ENCODE measurements at regions not wholly inside any gene's neighbourhood (a gene's known extent, or its start where the extent isn't known, plus 50 kb on each side); places are given as distances from the start of the nearest gene placed in this dataset.
A peak's percentile ranks its signal among the peaks of the same experiment; 100 is the strongest.
"Not testable (repeated sequence)": the region's sequence is repeated elsewhere in the genome, so short reads cannot be mapped to it uniquely, and the experiment has no call there.

DNA sequence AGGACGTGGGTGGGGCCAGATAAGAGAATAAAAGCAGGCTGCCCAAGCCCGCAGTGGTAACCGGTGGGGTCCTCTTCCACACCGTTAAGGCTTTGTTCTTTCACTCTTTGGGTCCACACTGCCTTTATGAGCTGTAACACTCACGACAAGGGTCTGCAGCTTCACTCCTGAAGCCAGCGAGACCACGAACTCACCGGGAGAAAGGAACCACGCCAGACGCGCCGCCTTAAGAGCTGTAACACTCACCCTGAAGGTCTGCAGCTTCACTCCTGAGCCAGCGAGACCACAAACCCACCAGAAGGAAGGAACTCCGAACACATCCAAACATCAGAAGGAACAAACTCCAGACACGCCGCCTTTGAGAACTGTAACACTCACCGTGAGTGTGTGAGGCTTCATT lies 203.9 kb upstream of the HNRNPA3 start:
- intact Hi-C loops (cut with DNase I, micrococcal nuclease); ATAC-seq; DNase-seq: not testable (repeated sequence)

DNA sequence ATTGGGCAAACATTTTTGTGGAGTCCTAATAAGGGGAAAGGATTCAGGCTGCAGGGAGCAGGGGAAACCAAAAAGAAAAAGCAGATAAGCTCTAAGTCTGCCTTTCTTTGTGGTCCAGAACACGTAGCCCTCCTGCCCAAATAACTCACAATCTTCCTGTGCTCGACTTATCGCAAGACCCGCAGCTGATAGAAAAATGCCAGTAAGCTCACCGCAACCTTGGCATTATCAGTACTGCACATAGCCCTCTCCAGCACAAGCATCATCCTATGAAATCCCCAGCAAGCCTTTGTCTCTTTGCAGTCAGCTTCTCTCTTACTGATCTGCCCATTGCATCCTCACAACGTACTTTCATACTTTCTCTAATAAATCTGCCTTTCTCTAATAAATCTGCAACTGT lies 202.4 kb upstream of the HNRNPA3 start:
- intact Hi-C loops (cut with DNase I, micrococcal nuclease): no loop called here
- DNase-seq (no peak), ATAC-seq (no peak)

DNA sequence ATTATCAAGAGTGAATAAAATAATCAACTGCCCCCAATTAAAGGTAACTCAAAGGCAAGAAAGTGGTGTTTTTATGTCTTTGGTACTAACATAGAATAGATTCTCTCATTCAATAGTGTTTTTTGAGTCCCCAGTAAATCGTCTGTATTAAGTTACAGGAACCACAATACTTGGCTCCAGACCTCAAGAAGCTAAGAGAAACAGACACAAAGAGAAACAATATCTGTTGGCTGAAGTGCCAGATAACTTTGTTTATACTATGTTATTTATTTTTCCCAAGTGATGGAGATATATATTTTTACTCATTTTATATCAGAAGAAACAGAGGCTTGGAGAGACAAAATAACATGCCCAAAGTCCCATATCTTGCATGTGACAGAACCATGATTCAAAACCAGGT lies 201.7 kb upstream of the HNRNPA3 start:
- DNase-seq (no peak), ATAC-seq (no peak)
- intact Hi-C loops (cut with DNase I, micrococcal nuclease): no loop called here

DNA sequence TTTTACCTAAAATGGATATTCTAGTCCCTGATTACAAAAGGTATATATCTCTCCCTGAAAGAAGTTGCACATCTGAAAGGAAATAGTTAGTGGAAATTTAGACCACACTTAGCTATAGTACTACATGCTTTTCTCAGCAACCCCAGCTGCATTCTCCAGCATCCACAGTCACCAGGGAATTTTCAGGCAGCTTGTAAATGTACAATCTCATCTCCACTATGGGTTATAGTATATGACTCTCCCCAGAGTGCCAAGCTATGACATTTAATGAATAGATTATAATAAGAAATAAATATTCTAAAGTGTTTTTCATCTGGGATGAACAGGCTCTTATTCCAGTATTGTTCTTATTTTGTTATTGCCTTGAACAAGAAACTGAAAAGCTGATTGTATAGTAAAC lies 197.6 kb upstream of the HNRNPA3 start:
- intact Hi-C loops (cut with DNase I, micrococcal nuclease): no loop called here
- DNase-seq (no peak), ATAC-seq (no peak)

DNA sequence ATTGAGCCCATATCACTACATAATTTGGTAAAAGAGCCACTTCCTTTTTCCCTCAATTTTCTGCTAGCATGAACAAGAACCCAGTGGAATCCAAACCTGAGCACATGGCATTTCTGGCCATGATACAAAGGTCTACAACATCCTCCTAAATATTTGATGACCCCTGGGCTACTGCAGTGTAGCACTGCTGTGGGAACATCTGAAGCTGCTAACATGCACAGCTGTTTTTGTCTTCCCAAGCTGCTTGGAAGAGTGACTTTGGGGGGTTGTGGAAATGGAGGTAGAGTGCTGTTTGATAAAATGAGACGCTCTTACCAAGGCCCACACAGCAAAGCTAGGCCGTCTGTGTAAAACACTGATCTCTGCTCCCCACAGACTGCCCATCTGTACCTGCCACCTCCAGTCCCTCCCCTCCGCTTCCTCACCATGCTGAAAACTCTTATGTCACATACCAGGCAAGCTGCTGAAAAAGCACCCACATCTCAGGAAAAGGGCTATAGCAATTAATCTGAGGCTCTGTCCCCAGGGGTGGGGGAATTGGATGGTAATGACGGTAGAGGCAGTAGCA lies 197.2 kb upstream of the HNRNPA3 start:
- ATAC-seq (no peak), DNase-seq (no peak)

DNA sequence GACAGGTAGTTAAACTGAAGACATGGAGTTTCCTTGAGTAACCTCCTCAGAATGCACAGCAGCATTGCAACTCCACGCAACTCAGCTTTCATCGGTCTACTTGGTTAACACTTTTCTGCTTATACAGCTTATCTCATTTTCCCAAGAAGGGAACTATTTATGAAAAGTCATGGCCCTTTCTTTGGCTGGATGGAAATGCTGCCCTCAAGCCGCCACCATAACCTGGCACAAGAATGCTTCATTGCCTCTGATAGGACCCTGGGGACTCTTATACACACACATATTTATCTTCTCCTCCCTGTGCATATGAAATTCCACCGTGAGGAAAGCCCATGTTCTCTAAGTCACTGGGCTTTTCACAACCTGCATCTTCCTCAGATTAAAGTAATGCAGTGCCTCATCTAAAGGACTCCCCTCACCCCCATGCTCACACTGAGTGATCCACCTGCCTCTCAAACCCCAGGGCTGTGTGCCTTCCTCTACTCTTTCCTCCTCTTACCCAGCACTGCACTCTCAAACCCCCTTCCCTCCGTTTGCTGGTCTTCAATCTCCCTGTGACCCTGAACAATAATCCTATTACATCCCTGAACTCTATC lies 192.0 kb upstream of the HNRNPA3 start:
- intact Hi-C loops (cut with DNase I, micrococcal nuclease): no loop called here
- ATAC-seq (no peak), DNase-seq (no peak)

More for the DNA sequence above, 197.2 kb upstream of the HNRNPA3 start:
- intact Hi-C loops (cut with DNase I, micrococcal nuclease): no loop called here

DNA sequence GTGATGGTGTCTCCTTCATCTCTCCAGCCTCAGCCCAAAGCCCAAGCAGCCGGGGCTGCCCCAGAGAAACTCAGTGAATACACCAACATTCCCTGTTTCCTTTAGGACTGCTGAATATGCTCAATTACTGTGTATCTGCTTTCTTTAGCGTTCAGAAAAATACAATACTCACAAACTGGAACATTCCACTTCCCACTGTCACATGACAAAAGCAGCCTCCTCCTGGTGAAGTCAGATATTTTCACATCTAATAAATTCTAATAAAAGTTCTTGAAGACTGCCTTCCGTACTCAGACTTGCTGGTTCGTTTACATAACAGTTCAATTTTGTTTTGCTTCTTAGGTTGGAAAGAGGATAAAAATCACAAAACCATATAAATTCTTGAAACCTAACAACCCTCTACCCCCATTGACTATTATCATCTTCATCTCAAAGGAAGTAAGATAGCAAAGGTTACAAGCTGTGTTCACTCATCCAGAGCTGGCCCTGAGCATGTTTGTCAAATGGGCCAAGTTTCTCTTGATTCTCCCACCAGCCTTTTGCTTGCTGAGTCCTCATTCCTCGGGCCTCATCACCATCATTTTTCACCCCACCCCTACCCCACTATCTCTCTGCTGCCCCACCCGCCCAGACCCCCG lies 190.8 kb upstream of the HNRNPA3 start:
- DNase-seq (no peak), ATAC-seq (no peak)
- intact Hi-C loops (cut with DNase I, micrococcal nuclease): no loop called here

DNA sequence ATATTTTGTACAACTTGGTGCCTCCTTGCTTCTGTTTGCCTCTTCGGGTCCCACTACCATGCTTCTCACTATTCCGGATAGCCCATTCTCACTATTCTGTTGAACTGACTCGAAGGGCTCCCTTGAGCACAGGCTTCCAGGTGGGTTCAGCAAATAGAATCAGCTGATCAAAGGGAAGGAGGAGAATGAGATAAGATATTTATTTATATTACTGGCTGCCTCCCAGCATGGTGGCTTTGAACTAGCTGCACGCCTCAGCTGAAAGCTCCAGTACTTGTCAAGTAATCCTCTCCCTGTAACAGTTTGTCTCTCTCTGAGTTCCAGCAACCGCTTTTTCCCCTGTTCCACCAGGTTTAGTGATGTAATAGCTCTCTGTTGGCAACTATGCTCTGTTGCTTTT lies 187.8 kb upstream of the HNRNPA3 start:
- DNase-seq (no peak), ATAC-seq (no peak)
- intact Hi-C loops (cut with DNase I, micrococcal nuclease): no loop called here

DNA sequence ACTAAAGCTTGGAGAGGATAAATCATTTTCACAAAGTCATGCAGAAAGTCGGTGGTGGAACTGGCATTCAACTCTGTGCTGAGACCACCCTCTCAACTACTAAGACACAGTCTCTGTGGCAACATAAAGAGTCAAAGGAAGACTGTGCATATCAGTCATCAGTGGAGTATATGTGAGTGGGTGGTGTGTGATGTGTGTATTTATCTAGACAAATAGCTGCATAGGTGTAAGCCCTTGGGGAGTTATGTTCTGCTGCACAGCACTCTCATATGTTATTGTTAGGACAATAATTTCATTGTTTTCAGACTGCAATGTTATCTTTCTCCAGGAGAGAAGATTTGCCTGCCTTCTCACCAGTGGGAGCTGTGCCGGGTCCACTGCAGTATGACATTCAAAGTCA lies 186.3 kb upstream of the HNRNPA3 start:
- ATAC-seq (no peak), DNase-seq (no peak)
- intact Hi-C loops (cut with DNase I, micrococcal nuclease): no loop called here

DNA sequence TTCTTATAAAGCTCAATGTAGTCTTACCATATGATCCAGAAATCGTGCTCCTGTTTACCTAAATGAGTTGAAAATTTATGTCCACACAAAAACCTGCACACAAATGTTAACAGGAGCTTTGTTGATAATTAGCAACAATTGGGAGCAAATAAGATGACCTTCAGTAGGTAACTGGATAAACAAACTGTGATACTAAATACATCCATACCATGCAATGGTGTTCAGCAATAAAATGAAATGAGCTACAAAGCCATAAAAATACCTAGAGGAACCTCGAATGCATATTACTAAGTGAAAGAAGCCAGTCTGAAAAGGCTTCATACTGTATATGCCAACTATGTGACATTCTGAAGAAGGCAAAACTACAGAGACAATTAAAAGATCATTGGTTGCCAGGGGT lies 185.6 kb upstream of the HNRNPA3 start:
- no peak for DNase-seq
- ATAC-seq: no peak
- intact Hi-C loops (cut with DNase I, micrococcal nuclease): no loop called here

DNA sequence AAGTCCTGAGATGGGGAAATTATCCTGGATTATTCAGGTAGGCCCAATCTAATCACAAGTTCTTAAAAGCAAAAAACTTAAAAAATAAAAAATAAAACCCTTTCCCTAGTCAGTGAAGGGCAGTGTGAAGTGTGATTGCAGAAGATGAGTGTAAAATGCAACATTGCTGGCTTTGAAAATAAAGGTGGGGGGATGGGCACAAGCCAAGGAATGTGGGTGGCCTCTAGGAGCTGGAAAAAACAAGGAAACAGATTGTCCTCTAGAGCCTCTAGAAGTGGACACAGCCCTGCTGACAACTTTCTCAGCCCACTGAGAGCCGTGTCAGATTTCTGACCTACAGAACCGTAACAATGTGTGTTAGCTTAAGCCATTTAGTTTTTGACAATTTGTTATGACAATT lies 184.3 kb upstream of the HNRNPA3 start:
- DNase-seq: no peak
- intact Hi-C loops (cut with DNase I, micrococcal nuclease): no loop called here
- ATAC-seq: no peak

DNA sequence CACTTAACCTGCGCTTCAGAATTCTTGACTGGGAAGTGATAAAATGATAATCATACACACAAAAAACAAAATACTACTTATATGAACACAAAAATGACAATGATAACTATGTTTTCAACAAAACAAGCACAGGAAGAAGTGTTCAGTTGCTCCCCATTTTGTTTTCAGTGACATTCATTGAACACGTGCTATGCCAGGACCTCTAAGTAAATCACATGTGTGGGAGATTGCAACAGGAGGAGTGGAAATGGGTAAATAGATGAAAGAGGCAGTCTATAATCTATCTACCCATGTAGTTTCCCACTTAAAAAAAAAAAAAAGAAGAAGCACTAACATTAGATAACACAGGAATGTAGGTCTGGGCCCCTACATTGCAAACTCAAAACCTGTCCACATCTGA lies 183.5 kb upstream of the HNRNPA3 start:
- DNase-seq (no peak), ATAC-seq (no peak)
- intact Hi-C loops (cut with DNase I, micrococcal nuclease): no loop called here

DNA sequence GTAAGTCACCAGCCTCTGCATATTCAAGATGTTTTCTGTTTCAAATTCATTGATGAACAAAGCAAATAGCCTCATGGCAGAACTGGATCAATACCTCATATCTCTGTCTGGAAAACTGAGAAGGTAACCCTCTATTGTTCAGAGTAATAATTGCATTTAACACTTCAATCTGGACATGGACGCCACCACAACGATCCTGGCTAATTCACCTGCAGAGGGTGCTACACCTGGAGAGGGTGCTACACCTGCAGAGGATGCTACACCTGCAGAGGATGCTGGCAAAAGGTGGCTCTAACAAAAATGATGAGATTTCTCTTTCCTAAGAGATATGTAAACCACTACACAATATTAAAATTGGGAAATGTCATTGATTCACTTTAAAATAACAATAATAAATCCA lies 183.1 kb upstream of the HNRNPA3 start:
- ATAC-seq (peak; percentile 39), DNase-seq (peak in 1 of 2 donors; percentile 14)
- intact Hi-C loops (cut with DNase I, micrococcal nuclease): no loop called here

DNA sequence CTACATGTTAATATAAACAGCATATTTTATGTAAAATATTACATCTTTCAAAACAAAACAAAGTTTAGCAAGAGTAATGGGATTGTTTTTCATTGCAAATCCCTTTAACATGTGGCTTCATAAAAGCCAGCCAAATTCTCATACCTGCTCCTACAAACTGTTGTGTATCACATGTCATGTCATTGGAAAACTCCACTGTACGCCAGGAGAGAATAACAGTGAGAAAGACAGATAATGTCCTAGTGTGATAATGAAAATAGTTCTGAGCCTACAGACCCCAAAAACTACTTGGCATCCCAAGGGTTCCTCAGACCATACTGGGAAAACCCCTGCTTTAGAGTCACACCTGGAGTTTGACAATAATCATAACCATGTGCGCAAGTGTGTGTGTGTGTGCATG lies 182.7 kb upstream of the HNRNPA3 start:
- intact Hi-C loops (cut with DNase I, micrococcal nuclease): no loop called here
- DNase-seq (no peak), ATAC-seq (no peak)

DNA sequence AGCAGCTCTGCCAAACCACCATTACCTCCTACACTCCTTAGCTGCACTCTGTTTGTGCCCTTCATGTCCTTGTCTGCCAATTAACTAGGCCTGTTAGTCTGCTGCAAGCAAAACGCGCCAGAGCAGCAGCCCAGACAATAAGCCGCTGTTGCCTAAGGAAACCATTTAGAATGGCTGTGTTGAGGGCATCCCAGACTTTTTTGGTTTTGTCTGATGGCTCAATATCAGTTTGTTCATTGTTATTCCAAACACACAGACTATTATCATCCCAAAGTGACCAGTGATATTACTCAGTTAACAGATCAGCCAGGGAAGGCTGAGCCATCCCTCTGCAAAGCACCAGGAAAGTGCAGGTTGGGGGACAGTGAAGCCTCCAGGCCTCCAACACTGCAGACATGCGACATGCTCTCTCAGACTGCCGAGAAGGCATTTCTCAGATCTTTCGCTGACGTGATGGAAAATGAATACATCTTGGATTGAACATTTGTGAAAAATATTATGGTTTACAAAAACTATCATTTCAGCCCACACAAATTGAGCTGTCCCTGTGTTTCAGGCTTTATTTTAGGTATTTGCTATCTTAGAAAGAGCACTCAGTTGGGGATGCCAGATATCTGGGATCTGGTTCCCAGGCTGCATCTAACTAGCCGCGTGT lies 182.0 kb upstream of the HNRNPA3 start:
- no peak for ATAC-seq
- no peak for DNase-seq
- intact Hi-C loops (cut with DNase I, micrococcal nuclease): no loop called here

DNA sequence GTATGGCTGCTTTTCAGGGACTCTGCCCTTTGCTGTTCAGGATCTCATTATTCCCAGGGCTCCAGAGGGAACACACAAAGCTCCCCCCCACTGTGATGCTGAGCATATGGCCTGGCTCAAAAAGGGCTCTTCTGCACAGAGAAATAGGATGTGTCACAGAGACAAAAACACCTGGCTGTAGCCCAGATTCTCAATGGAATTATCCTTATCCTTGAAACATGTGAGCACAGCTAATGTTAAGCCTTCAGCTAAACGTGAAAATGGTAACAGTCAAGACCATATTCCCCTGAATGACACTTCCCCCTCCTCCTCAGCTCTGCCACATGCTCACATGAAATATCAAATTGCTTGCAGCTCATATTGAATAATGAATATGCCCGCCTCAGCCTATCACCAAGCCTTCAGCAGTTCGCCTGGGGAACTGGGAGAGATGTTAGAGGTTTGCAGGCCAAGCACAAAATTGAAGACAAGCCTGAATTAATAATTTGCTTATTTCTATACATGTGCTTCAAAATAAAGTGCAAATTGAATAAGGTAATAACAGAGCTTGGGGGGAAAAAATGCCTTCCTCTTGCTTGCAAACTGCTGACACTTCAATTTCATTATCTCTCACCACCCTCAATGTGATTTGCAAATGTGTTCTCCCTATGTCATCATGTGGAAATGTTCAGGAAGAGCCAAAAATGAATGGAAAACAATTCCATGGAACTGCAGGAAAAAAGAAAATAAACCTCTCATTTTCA lies 181.0 kb upstream of the HNRNPA3 start:
- ATAC-seq (no peak), DNase-seq (no peak)
- intact Hi-C loops (cut with DNase I, micrococcal nuclease): no loop called here

DNA sequence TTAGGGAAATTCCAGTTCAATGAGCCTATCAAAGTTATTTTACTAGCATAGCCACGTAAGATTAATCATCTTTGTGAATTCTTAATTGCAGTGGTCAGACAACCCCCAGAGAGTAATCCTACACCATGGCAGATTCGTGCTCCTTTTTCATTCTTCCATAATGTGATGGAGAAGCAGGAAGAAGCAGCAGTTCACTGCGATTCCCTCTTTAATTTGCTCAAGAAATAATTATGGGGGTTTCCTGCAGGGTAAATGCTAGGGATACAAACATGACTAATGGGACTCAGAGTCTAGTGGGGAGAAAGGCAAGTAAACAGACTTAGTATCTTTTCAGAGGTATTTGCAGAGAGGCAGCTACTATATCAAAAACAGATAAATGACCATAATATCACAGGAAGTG lies 175.8 kb upstream of the HNRNPA3 start:
- ATAC-seq (no peak), DNase-seq (no peak)
- intact Hi-C loops (cut with DNase I, micrococcal nuclease): no loop called here

DNA sequence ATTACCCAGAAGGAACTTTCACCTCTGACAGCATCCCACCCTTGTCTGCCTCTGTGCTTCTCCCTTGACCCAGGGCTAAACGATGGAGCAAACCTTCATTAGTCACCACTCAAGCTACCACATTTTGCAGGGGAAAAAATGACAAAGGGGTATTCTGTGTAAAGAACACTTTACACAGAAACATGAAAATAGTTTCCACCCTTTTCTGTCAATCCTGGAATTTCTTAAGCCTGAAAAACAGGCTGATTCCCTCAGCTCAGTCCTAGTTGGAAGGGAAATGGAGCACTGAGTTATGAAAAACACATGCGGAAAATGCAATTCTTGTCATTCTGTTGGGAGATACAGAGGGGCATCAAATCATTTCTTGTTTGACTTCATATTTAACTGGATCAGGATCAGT lies 175.0 kb upstream of the HNRNPA3 start:
- DNase-seq (no peak), ATAC-seq (no peak)
- intact Hi-C loops (cut with DNase I, micrococcal nuclease): no loop called here

DNA sequence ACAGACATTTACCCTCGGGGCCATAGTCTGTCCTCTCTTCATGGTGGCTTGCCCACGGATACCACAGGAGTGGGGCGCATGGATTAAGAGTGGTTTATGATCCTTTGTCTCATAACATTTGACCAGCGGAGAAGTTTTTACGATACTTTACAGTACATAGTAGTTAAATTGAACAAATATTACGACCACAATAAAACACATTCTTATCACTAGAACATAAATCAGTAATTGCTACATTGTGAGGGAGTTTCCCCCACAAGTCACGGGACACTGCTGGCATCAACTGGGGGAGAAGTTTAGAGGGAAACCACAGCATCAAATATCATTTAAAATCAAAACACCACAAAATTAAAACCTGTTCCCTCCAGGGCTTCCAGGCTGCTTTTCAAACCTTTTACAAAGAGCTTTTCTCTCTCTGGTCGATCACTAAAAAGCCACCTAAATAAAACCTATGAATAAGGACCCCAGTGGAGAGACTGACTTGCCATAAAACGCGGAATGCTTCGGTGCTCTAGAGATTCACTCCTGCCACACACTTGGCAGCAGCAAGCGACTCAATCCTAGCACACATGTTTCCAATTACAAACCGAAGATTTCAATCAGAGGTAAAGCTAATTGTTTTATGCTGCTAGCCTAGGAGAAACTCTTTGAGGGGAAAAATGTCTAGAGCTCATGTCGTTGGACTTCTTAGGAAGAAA lies 173.7 kb upstream of the HNRNPA3 start:
- DNase-seq (no peak), ATAC-seq (peak; percentile 83)
- intact Hi-C loops (cut with DNase I, micrococcal nuclease): no loop called here

All from left colon (tissue), 2 donors.